Posterior cingulate gyrus (tissue), 11 donors: ENCODE measurements at regions not wholly inside any gene's neighbourhood (a gene's known extent, or its start where the extent isn't known, plus 50 kb on each side); places are given as distances from the start of the nearest gene placed in this dataset.

ENCODE experiments used
- DNase-seq, 10 donors: peaks; one replicate each; pipeline versions ENCODE4 v3.0.0 to v3.0.0-alpha.2; 2020 to 2021; ENCODE audit warnings: mixed read lengths in 3 of 10
- intact Hi-C: fragments of 100-400 bp; cut with DNase I; formaldehyde crosslinking; loops from one replicate; pipeline ENCODE4 v1.15.1; 2023

GRCh38 chr18:70457788-70458187 is 168.9 kb downstream of the SOCS6 start:
- intact Hi-C loops: no loop called here
- no peak for DNase-seq

DNA sequence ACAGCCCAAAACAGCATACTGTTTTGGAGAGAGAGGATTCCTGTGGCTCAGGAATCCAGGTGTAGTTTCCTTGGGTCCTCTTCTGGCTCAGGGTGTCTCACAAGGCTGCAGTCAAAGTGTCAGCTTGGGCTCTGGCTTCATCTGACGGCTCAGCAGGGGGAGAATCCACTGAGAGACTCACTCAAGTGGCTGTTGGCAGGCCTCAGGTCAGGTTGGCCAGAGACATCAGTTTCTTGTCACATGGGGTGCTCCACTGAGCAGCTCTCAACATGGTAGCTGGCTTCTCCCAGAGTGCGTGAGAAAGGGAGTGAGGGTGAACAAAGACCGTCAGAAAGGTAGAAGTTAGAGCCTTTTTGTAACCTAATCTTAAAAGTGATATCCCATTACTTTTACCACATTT is 168.4 kb downstream of the SOCS6 start:
- no peak for DNase-seq
- intact Hi-C loops: no loop called here

GRCh38 chr18:70456376-70456775 is 167.5 kb downstream of the SOCS6 start:
- DNase-seq: no peak
- intact Hi-C loops: no loop called here

GRCh38 chr18:70455731-70456130 is 166.9 kb downstream of the SOCS6 start:
- intact Hi-C loops: loop anchor here (2.0 kb wide), 1 partner anchor 259 kb away; no protein-coding TSS in a partner anchor
- no peak for DNase-seq

DNA sequence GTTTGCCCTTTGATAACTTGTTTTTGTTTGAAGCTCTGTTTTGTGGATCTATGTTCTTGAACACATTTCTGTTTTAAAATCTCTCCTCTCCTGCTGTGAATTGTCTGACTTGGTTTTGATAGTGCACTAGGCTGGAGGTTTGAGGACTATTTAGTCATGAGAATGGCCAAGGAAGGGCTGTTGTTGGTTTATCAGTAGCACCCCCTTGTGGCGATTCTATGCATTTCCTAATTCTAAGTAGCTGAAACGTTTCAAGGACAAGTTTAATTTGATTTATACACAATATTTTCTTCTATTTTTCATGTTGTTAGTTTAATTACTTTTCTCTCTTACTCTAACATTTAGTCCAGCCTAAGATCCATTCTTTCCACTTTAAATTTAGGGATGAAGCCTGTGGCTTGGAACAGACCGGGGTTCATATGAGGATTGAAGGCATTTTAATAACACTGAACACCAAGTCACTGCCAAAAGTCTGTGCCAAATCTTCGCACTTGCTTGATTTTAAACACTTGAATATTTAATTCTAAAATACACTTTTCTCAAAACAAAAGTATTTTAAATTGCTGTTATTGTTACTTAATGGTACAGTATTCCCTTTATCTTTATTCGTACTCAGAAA is 166.0 kb downstream of the SOCS6 start:
- intact Hi-C loops: loop anchor here (2.0 kb wide), 1 partner anchor 258 kb away; no protein-coding TSS in a partner anchor
- DNase-seq: peak in 3 of 10 donors; percentile 24 to 36 (median 25)

- DNase-seq: peak in 2 of 10 donors; percentile 68 to 82
- intact Hi-C loops: no loop called here
Observed at GRCh38 chr18:70453058-70453775, 164.4 kb downstream of the SOCS6 start.

DNA sequence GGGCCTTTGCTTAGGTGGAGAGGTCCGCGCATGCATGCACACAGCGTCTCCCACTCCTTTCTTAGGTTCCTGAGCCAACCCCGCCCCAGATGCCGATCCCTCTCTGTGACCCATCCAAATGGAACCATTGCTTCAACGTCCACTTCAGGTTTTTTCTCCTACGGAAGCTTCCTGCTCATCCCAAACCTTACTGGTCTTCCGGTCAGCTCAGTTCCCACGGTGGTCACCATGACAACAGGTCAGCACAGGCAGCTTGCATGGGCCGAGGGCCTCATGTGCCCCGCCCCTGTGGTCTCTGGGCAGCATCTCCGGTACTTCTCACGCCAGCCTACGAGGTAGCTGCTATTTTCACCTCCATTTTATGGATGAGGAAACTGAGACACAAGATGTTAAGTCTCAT is 163.7 kb downstream of the SOCS6 start:
- intact Hi-C loops: no loop called here
- no peak for DNase-seq

- no peak for DNase-seq
- intact Hi-C loops: no loop called here
Observed at GRCh38 chr18:70450426-70451253, 161.8 kb downstream of the SOCS6 start.

DNA sequence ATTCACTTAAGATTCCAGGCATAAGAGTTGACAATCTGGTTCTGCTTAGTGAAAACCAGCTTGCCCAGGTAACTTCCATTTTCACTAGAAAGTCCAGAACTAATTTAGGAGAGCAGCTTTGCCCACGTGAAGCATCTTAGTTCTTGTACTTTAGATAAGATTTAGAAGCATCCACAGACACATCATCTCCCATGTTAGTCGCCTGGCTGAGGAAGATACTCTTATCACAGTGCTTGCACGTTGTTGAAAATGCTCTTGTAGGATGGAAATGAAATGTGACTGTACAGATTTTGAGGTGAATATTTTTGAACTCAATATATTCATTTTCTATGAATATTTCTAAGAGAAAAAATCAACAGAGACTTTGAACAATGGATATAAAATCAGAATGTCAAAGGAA is 159.7 kb downstream of the SOCS6 start:
- no peak for DNase-seq
- intact Hi-C loops: no loop called here

DNA sequence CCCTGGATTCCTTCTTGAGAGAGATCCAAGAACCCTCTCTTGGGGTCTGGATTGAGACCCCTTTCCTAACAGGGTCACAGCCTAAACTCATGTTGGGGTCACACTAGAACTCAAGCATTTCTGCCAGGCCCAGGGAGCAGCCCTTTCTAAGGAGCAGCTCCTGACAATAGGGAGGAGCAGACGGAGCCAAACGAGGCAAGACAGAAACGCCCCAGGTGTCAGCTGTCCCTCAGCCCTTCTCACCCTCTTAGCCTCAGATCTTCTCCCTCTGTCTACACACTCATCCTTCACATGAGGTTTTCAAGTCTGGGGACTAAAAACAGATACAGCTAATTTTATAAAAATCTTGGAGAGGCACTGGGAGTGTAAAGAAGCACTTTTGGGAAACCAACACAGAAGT is 157.2 kb downstream of the SOCS6 start:
- DNase-seq: no peak
- intact Hi-C loops: no loop called here

DNA sequence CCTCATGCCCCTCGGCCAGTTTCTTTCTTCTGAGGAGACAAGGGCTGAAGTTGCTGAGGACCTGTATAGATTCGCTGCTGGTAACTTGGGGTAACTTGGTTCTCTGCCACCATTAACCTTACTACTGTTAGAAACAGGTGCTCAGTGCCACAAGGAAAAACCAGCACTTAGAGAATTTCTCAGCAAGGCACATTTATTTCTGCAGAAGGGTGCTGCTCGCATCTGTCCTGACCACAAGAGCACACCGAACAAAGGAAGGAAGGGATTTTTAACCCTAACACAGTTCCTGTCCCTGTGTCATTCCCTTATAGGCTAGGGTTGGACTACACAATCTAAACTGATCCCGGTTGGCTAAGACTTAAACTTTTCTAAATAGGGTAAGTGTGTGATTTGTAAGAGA is 154.1 kb downstream of the SOCS6 start:
- DNase-seq: no peak
- intact Hi-C loops: no loop called here

DNA sequence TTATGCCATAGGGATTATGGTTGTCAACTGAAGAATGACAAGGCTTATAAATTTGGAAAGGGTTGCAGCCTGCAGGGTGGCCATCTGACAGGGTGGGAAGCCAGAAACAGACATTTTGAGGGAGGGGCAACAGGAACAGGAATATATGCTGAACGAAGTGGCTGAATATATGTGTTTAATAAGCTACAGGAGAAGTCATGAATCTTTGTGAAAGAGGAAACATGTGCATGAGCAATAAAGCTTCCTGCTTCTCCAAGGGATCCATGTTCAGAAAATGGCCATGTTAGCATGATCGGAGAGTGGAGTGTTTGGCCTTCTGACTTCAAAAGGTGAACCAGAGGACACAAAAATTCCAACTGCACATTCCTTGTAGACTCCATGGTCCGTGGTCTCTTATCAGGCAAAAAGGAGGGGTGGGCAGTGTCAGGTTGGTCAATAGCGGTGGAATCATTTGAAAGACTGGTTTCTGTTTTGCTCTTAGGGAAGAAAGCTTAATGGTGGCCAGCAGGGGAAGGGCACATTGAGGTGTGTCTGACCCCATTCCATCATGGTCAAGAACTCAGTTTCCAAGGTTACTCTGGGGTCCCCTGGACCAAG is 144.1 kb downstream of the SOCS6 start:
- intact Hi-C loops: loop anchor here (10.0 kb wide), 1 partner anchor 148 kb away; the partner anchor contains the start of gene SOCS6
- DNase-seq: no peak

GRCh38 chr18:70431203-70431624 is 142.4 kb downstream of the SOCS6 start:
- no peak for DNase-seq
- intact Hi-C loops: loop anchor here (10.0 kb wide), 1 partner anchor 146 kb away; the partner anchor contains the start of gene SOCS6

DNA sequence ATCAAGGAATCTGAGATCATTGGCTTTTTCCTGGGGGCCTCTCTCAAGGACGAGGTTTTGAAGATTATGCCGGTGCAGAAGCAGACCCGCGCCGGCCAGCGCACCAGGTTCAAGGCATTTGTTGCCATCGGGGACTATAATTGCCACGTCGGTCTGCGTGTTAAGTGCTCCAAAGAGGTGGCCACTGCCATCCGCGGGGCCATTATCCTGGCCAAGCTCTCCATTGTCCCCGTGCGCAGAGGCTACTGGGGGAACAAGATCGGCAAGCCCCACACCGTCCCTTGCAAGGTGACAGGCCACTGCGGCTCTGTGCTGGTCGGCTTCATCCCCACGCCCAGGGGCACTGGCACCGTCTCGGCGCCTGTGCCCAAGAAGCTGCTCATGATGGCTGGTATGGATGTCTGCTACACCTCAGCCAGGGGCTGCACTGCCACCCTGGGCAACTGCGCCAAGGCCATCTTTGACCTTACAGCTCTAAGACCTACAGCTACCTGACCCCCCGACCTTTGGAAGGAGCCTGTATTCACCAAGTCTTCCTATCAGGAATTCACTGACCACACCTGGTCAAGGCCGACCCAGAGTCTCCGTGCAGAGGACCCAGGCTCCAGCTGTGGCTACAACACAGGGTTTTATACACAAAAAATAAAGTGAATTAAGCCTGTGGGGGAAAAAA is 141.8 kb downstream of the SOCS6 start:
- intact Hi-C loops: loop anchor here (10.0 kb wide), 1 partner anchor 146 kb away; the partner anchor contains the start of gene SOCS6
- DNase-seq: no peak

GRCh38 chr18:70429847-70430500 is 141.1 kb downstream of the SOCS6 start:
- no peak for DNase-seq
- intact Hi-C loops: loop anchor here (10.0 kb wide), 1 partner anchor 145 kb away; the partner anchor contains the start of gene SOCS6

DNA sequence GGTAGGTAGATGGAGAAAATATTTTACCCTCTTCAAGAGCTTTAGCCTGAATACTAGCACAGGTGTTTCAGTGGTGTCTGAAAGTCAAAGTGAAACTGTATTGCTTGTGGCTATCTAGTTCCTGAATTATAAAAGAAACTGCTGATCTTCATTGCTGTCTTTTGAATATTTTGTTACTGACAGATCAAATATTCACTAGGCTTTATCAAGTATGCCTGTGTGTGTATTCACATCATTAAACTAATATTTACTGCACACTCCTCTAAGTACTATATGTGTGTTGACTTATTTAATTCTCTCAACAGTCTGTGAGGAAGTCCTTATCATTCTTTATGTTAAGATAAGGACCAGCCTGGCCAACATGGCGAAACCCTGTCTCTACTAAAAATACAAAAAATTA is 139.6 kb downstream of the SOCS6 start:
- intact Hi-C loops: no loop called here

DNA sequence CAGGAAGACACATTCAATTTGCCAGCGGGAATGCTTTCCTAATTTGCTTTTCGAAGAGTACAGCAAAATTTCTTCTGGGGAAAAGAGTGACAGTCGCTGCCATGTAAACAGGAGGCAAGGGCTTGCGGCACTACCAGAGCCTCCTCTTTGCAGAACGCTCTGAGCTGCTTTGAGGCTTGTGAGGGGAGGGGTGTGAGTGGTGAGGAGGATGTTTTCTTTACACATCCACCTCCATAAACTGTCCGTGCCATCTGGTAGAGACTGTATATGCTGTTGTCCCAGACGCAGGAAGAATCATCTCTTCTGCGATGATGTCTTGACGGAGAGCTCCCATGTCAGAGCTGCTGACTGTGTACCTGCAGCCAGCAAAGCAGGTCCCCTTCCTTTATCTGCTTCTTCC is 138.0 kb downstream of the SOCS6 start:
- intact Hi-C loops: no loop called here
- DNase-seq: peak in 7 of 10 donors; percentile 37 to 88 (median 47)

More for the DNA sequence above, 139.6 kb downstream of the SOCS6 start:
- DNase-seq: no peak

- intact Hi-C loops: no loop called here
- no peak for DNase-seq
Observed at GRCh38 chr18:70425236-70425635, 136.4 kb downstream of the SOCS6 start.

GRCh38 chr18:70423988-70424387 is 135.1 kb downstream of the SOCS6 start:
- intact Hi-C loops: no loop called here
- no peak for DNase-seq
